HEK293T (cell line): ENCODE measurements at regions not wholly inside any gene's neighbourhood (a gene's known extent, or its start where the extent isn't known, plus 50 kb on each side); places are given as distances from the start of the nearest gene placed in this dataset.

Source experiments
- CTCF ChIA-PET: fragments of 350-600 bp; formaldehyde crosslinking; extraction: SDS; loops from one replicate; lab custom pipeline; 2021; ENCODE audit warnings: antibody characterized with exemption, inconsistent platforms; lab: Yijun Ruan, JAX
- POLR2A ChIA-PET: fragments of 350-600 bp; formaldehyde crosslinking; extraction: SDS; loops from one replicate; lab custom pipeline; 2020; ENCODE audit warnings: antibody characterized with exemption, inconsistent platforms; lab: Yijun Ruan, JAX
- DNase-seq: peaks from one replicate; pipeline ENCODE4 v3.0.0; 2012; ENCODE audit warnings: mixed read lengths; ENCODE audit errors: extremely low spot score
- ARNT ChIP-seq: fragments of 450-650 bp; IDR thresholded peaks from 2 replicates; pipeline ENCODE4 v1.6.1; 2017; ENCODE audit warnings: mild to moderate bottlenecking
- BHLHE40 ChIP-seq: fragments of 450-650 bp; IDR thresholded peaks from 2 replicates; pipeline ENCODE4 v1.6.1; 2016; ENCODE audit warnings: mild to moderate bottlenecking, moderate library complexity, borderline replicate concordance
- CTBP1 ChIP-seq: fragments of 450-650 bp; IDR thresholded peaks from 2 replicates; pipeline ENCODE4 v1.6.1; 2016; ENCODE audit warnings: borderline replicate concordance
- ELF4 ChIP-seq: fragments of 450-650 bp; IDR thresholded peaks from 2 replicates; pipeline ENCODE4 v1.6.1; 2017; ENCODE audit warnings: antibody characterized with exemption
- FOXA1 ChIP-seq: fragments of 450-650 bp; IDR thresholded peaks from 2 replicates; pipeline ENCODE4 v1.6.1; 2016; ENCODE audit warnings: mild to moderate bottlenecking
- FOXK2 ChIP-seq: fragments of 450-650 bp; IDR thresholded peaks from 2 replicates; pipeline ENCODE4 v1.6.1; 2016; ENCODE audit warnings: mild to moderate bottlenecking
- FOXM1 ChIP-seq: fragments of 450-650 bp; IDR thresholded peaks from 2 replicates; pipeline ENCODE4 v1.6.1; 2017; ENCODE audit warnings: mild to moderate bottlenecking, borderline replicate concordance
- HDGF ChIP-seq: fragments of 450-650 bp; IDR thresholded peaks from 2 replicates; pipeline ENCODE4 v1.6.1; 2017; ENCODE audit warnings: antibody characterized with exemption, borderline replicate concordance
- L3MBTL2 ChIP-seq: fragments of 450-650 bp; conservative IDR thresholded peaks from 2 replicates; pipeline ENCODE4 v1.6.1; 2016; ENCODE audit warnings: mild to moderate bottlenecking
- LEF1 ChIP-seq: fragments of 450-650 bp; IDR thresholded peaks from 2 replicates; pipeline ENCODE4 v1.6.1; 2017; ENCODE audit warnings: mild to moderate bottlenecking, borderline replicate concordance
- NFRKB ChIP-seq: fragments of 450-650 bp; IDR thresholded peaks from 2 replicates; pipeline ENCODE4 v1.6.1; 2016; ENCODE audit warnings: mild to moderate bottlenecking, moderate library complexity
- PKNOX1 ChIP-seq: fragments of 450-650 bp; IDR thresholded peaks from 2 replicates; pipeline ENCODE4 v1.6.1; 2016
- SP1 ChIP-seq: fragments of 450-650 bp; IDR thresholded peaks from 2 replicates; pipeline ENCODE4 v1.6.1; 2017
- SUZ12 ChIP-seq: fragments of 450-650 bp; IDR thresholded peaks from 2 replicates; pipeline ENCODE4 v1.6.1; 2016; ENCODE audit warnings: mild to moderate bottlenecking
- TARDBP ChIP-seq: fragments of 450-650 bp; IDR thresholded peaks from 2 replicates; pipeline ENCODE4 v1.6.1; 2016
- ZNF384 ChIP-seq: fragments of 450-650 bp; IDR thresholded peaks from 2 replicates; pipeline ENCODE4 v1.6.1; 2016

GRCh38 chr9:2260417-2261306 is 245.5 kb downstream of the SMARCA2 start:
- CTCF ChIA-PET: no interaction called here
- no peak for DNase-seq

GRCh38 chr9:2261421-2262103 is 246.4 kb downstream of the SMARCA2 start:
- ChIA-PET POLR2A (no interaction called here), CTCF (no interaction called here)
- TF ChIP-seq NFRKB: no peak
- no peak for TF ChIP-seq HDGF
- no peak for TF ChIP-seq ZNF384
- TF ChIP-seq FOXK2: no peak
- TF ChIP-seq L3MBTL2: no peak
- no peak for TF ChIP-seq FOXA1
- TF ChIP-seq ARNT: no peak
- TF ChIP-seq PKNOX1: no peak
- TF ChIP-seq LEF1: no peak
- TF ChIP-seq SP1: no peak
- DNase-seq: no peak

More at GRCh38 chr9:2260417-2261306, 245.5 kb downstream of the SMARCA2 start:
- TF ChIP-seq BHLHE40: no peak
- no peak for TF ChIP-seq CTBP1
- TF ChIP-seq ARNT: no peak
- TF ChIP-seq SUZ12: no peak
- no peak for TF ChIP-seq L3MBTL2
- TF ChIP-seq PKNOX1: no peak
- TF ChIP-seq ELF4: no peak
- TF ChIP-seq NFRKB: no peak
- no peak for TF ChIP-seq HDGF
- POLR2A ChIA-PET: no interaction called here

- DNase-seq: no peak
- TF ChIP-seq HDGF (no peak), SP1 (no peak), L3MBTL2 (no peak)
- CTCF ChIA-PET: interaction anchor here (0.5 to 0.6 kb wide), 2 partner anchors 27 to 205 kb away, joined by 3 read pairs; no protein-coding TSS in a partner anchor
- POLR2A ChIA-PET: no interaction called here
Measured at GRCh38 chr9:2262386-2263071, 247.4 kb downstream of the SMARCA2 start.

- TF ChIP-seq L3MBTL2: no peak
- TF ChIP-seq CTBP1: no peak
- no peak for TF ChIP-seq PKNOX1
- no peak for TF ChIP-seq LEF1
- TF ChIP-seq FOXA1: no peak
- TF ChIP-seq ARNT: no peak
- TF ChIP-seq BHLHE40: no peak
- TF ChIP-seq FOXM1: no peak
- no peak for TF ChIP-seq NFRKB
- no peak for TF ChIP-seq ZNF384
- no peak for TF ChIP-seq TARDBP
- no peak for TF ChIP-seq FOXK2
- TF ChIP-seq HDGF: no peak
- ChIA-PET CTCF (no interaction called here), POLR2A (no interaction called here)
Measured at GRCh38 chr9:2263111-2263510, 248.0 kb downstream of the SMARCA2 start.

GRCh38 chr9:2263665-2264064 is 248.5 kb downstream of the SMARCA2 start:
- TF ChIP-seq FOXA1: no peak
- no peak for TF ChIP-seq TARDBP
- TF ChIP-seq PKNOX1: no peak
- TF ChIP-seq CTBP1: no peak
- TF ChIP-seq FOXM1: no peak
- TF ChIP-seq ELF4: no peak
- TF ChIP-seq LEF1: no peak
- TF ChIP-seq BHLHE40: no peak
- no peak for TF ChIP-seq ZNF384
- TF ChIP-seq NFRKB: no peak
- no peak for TF ChIP-seq SP1
- no peak for TF ChIP-seq L3MBTL2
- no peak for TF ChIP-seq ARNT
- no peak for TF ChIP-seq FOXK2
- TF ChIP-seq SUZ12: no peak
- TF ChIP-seq HDGF: no peak
- POLR2A ChIA-PET: no interaction called here
- DNase-seq: no peak
- CTCF ChIA-PET: no interaction called here

More at GRCh38 chr9:2263111-2263510, 248.0 kb downstream of the SMARCA2 start:
- DNase-seq: no peak
